Adrenal gland (tissue), 9 donors: ENCODE measurements at regions not wholly inside any gene's neighbourhood (a gene's known extent, or its start where the extent isn't known, plus 50 kb on each side); places are given as distances from the start of the nearest gene placed in this dataset.

Experiments
- DNase-seq, 7 donors: peaks; one replicate each; pipeline ENCODE4 v3.0.0-alpha.2; 2019 to 2020
- H3K27ac ChIP-seq, 5 donors: fragments of 200-600 bp; sonication (generic) in 4 of 5; 1 replicate in 3 of 5; 2 replicates in 2 of 5; pipeline versions ENCODE4 v1.5.1 to v1.8.0; 2016 to 2020; ENCODE audit warnings: mild to moderate bottlenecking in 1 of 5
- H3K27me3 ChIP-seq: fragments of 200-600 bp; 2 replicates; pipeline ENCODE4 v1.8.0; 2021
- H3K36me3 ChIP-seq, 2 donors: fragments of 200-600 bp; replicated peaks in 1 of 2; 1 replicate in 1 of 2; 2 replicates in 1 of 2; pipeline versions ENCODE4 v1.5.1 to v1.8.0; 2018 to 2022
- H3K4me1 ChIP-seq, 2 donors: fragments of 200-600 bp; replicated peaks in 1 of 2; 1 replicate in 1 of 2; 2 replicates in 1 of 2; pipeline versions ENCODE4 v1.5.1 to v1.8.0; 2018 to 2021
- H3K4me3 ChIP-seq, 4 donors: fragments of 200-600 bp; sonication (generic) in 3 of 4; one replicate each; pipeline ENCODE4 v1.5.1; 2016 to 2018
- H3K9me3 ChIP-seq, 3 donors: fragments of 200-600 bp; sonication (generic) in 1 of 3; replicated peaks in 1 of 3; 1 replicate in 2 of 3; 2 replicates in 1 of 3; pipeline versions ENCODE4 v1.5.1 to v1.8.0; 2016 to 2021
- POLR2A ChIP-seq, 2 donors: fragments of 450-650 bp; IDR thresholded peaks; one replicate each; pipeline ENCODE4 v1.6.1; 2017; ENCODE audit warnings: antibody characterized with exemption in 2 of 2, mild to moderate bottlenecking in 2 of 2, moderate library complexity in 1 of 2
- WGBS, 4 donors: extraction: QIAGEN DNeasy Blood & Tissue Kit in 2 of 4; methylation state at CpG; one replicate each; pipeline versions ENCODE4 v1.1.5 to v1.1.7; 2013 to 2017; 5-methylcytosine and 5-hydroxymethylcytosine counted together
- intact Hi-C, 2 donors: fragments of 100-400 bp; cut with DNase I; formaldehyde crosslinking; loops; one replicate each; pipeline versions ENCODE4 v1.14.1 to v1.15.0; 2022 to 2023
- TF ChIP-seq, protein P1 (sequence below), 6 experiments: fragments of 450-650 bp in 4 of 6; fragments of 200-600 bp in 2 of 6; sonication (generic) in 1 of 6; IDR thresholded peaks; 1 replicate in 5 of 6; 2 replicates in 1 of 6; pipeline versions ENCODE4 v1.5.1 to v1.8.0; 2016 to 2021; ENCODE audit warnings: antibody characterized with exemption in 6 of 6, mild to moderate bottlenecking in 2 of 6, moderate library complexity in 1 of 6
- donor health status: healthy with polysubstance abuse.
- donor health status: Bipolar disorder and iron deficiency.
- donor health status: DM: yes; HTN: yes; CAD: no.
- donor health status: DM: no; HTN: no; CAD: no.
- donor health status: DM: no; HTN: no; CAD: no.

DNA sequence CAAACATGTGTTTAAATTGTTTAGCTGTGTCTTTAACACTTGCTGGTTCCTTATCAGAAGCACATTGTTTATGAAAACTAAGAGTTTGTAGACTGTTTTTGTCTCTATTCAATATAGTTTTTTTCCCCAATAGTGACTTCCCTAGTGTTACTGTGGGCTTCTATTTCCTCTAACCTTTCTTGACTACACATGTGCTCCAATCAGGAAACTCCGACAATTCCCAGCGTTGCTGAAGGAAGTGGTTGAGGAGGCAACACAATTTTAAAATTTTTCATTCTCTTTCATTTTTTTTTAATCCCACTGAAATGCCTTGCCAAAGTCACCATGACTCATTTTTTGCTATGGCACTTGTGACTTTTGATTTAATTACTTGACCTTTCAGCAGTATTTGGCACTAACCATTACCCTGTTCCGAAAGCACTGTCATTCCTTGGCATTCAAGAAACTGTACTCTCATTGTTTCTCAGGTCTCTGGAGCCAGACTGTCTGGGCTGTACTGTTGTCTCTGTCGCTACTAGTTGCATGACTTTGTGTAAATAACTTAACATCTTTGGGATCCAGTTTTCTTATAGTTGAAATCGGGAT is 67.6 kb upstream of the FREM3 start:
- no peak for TF ChIP-seq POLR2A (IDR thresholded peaks at IDR 0.05)
- TF ChIP-seq, protein P1, sequence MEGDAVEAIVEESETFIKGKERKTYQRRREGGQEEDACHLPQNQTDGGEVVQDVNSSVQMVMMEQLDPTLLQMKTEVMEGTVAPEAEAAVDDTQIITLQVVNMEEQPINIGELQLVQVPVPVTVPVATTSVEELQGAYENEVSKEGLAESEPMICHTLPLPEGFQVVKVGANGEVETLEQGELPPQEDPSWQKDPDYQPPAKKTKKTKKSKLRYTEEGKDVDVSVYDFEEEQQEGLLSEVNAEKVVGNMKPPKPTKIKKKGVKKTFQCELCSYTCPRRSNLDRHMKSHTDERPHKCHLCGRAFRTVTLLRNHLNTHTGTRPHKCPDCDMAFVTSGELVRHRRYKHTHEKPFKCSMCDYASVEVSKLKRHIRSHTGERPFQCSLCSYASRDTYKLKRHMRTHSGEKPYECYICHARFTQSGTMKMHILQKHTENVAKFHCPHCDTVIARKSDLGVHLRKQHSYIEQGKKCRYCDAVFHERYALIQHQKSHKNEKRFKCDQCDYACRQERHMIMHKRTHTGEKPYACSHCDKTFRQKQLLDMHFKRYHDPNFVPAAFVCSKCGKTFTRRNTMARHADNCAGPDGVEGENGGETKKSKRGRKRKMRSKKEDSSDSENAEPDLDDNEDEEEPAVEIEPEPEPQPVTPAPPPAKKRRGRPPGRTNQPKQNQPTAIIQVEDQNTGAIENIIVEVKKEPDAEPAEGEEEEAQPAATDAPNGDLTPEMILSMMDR (IDR thresholded peaks at IDR 0.05) = no peak
- 42 to 49% (median 45%) methylated on average over 5 of the region's 5 CpGs for WGBS, 4 donors
- no peaks in the 10 kb centered on the region for H3K9me3 ChIP-seq
- no peak overlapping the region for H3K27ac ChIP-seq
- no peak overlapping the region for H3K4me3 ChIP-seq
- intact Hi-C loops = no loop called here
- H3K4me1 ChIP-seq = no peaks in the 10 kb centered on the region
- DNase-seq = peak in 5 of 7 donors; percentile 16 to 48 (median 28)
- no peaks in the 10 kb centered on the region for H3K27me3 ChIP-seq
- no peaks in the 10 kb centered on the region for H3K36me3 ChIP-seq

DNA sequence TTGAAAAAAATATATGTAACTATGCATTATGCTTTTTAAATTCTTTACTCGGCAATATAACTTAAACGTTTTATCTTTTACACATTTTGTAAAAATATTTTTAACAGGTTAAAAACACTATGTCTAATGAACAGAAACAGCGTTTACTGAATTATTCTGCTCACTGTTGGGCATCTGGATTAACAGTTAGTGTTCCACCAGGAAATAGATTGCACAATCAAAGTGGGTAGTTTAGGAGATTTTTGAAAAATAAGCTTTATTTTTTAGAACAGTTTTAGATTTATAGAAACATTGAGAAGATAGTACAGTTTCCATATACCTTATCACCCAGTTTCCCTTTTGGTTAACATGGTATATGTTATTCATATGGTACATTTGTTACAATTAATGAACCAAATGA is 63.1 kb upstream of the FREM3 start:
- Histone ChIP-seq H3K9me3 (no peaks in the 10 kb centered on the region), H3K4me1 (no peaks in the 10 kb centered on the region), H3K4me3 (no peak overlapping the region), H3K27me3 (no peaks in the 10 kb centered on the region), H3K27ac (no peak overlapping the region), H3K36me3 (no peaks in the 10 kb centered on the region)
- TF ChIP-seq, protein P1 (IDR thresholded peaks at IDR 0.05) = no peak
- no peak for TF ChIP-seq POLR2A (IDR thresholded peaks at IDR 0.05)
- intact Hi-C loops = no loop called here
- WGBS, 4 donors = 54 to 93% (median 69%) methylated on average over 3 of the region's 3 CpGs
- DNase-seq = no peak

DNA sequence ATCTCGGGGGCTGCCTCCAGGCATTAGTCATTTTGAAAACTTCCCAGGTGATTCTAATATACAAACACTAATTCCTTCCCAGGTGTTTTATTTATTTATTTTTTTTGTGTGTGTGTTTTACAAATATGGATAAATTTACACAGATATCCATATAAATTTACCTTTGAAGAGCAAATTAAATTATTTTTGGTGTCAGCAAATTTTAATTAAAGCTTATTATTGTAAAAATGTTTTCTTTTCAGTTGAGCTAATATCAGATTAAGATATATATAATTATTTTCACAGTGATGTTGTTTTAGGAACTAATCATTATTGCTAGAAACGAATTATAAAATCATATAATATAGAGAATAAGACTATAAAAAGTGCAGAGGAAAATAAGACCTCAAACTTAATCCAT is 62.0 kb upstream of the FREM3 start:
- no peaks in the 10 kb centered on the region for H3K9me3 ChIP-seq
- intact Hi-C loops = no loop called here
- no peaks in the 10 kb centered on the region for H3K4me1 ChIP-seq
- 74 to 90% (median 87%) methylated on average over 2 of the region's 2 CpGs for WGBS, 4 donors
- no peak for DNase-seq
- TF ChIP-seq, protein P1 (IDR thresholded peaks at IDR 0.05) = no peak
- TF ChIP-seq POLR2A (IDR thresholded peaks at IDR 0.05) = no peak
- no peaks in the 10 kb centered on the region for H3K27me3 ChIP-seq
- no peak overlapping the region for H3K4me3 ChIP-seq
- H3K36me3 ChIP-seq = no peaks in the 10 kb centered on the region
- no peak overlapping the region for H3K27ac ChIP-seq
